ENCODE measurements at regions not wholly inside any gene's neighbourhood (a gene's known extent, or its start where the extent isn't known, plus 50 kb on each side); places are given as distances from the start of the nearest gene placed in this dataset.

DNA sequence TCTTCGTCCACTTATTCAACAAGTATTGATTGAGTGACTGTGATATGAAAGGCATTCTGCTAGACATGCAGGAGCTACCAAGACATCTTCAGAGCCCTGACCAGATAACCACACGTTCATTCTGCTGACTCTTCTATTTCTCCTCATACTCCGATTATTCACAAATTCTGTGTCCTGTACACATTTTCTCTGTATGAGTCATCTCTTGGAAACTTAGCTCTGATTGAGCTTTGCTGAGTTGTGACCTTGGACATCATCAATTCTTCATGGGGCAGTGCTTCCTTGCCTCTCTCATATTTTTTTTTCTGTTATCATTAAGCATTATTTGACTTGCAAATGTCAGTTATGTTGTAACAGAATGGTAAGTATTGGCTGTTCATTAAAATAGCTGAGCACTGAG lies 351.6 kb upstream of the CNR1 start:
- no peaks in the 10 kb centered on the region for H3K9me3 ChIP-seq (ENCODE audit: insufficient read depth, low read length)
- no peaks in the 10 kb centered on the region for H3K27me3 ChIP-seq (ENCODE audit: low read length)
- no peaks in the 10 kb centered on the region for H3K79me2 ChIP-seq (ENCODE audit: insufficient read depth, low read length)
- no peak overlapping the region for H3K4me2 ChIP-seq (ENCODE audit: low read depth, low read length, poor library complexity, severe bottlenecking)
- no peak for TF ChIP-seq EZH2phosphoT487 (conservative IDR thresholded peaks at IDR 0.05; ENCODE audit: low read length)
- TF ChIP-seq, protein P1, sequence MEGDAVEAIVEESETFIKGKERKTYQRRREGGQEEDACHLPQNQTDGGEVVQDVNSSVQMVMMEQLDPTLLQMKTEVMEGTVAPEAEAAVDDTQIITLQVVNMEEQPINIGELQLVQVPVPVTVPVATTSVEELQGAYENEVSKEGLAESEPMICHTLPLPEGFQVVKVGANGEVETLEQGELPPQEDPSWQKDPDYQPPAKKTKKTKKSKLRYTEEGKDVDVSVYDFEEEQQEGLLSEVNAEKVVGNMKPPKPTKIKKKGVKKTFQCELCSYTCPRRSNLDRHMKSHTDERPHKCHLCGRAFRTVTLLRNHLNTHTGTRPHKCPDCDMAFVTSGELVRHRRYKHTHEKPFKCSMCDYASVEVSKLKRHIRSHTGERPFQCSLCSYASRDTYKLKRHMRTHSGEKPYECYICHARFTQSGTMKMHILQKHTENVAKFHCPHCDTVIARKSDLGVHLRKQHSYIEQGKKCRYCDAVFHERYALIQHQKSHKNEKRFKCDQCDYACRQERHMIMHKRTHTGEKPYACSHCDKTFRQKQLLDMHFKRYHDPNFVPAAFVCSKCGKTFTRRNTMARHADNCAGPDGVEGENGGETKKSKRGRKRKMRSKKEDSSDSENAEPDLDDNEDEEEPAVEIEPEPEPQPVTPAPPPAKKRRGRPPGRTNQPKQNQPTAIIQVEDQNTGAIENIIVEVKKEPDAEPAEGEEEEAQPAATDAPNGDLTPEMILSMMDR (IDR thresholded peaks at IDR 0.05; ENCODE audit: insufficient read depth, low read length, poor library complexity, severe bottlenecking): no peak
- no peak overlapping the region for H3K9ac ChIP-seq (ENCODE audit: low read length)
- H3K27ac ChIP-seq (ENCODE audit: low read depth, low read length): no peak overlapping the region
- no peaks in the 10 kb centered on the region for H3K9me2 ChIP-seq (replicated peaks; ENCODE audit: insufficient read depth, low read length)
- H2AFZ ChIP-seq (ENCODE audit: low read depth, low read length, severe bottlenecking): no peak overlapping the region
- H3F3A ChIP-seq (ENCODE audit: insufficient read depth): no peaks in the 10 kb centered on the region
- H4K20me1 ChIP-seq (ENCODE audit: low read depth, low read length): no peaks in the 10 kb centered on the region
- H3K4me3 ChIP-seq (ENCODE audit: insufficient read depth, low read length, poor library complexity, severe bottlenecking): no peak overlapping the region
- H3K36me3 ChIP-seq (ENCODE audit: low read length): no peaks in the 10 kb centered on the region

DNA sequence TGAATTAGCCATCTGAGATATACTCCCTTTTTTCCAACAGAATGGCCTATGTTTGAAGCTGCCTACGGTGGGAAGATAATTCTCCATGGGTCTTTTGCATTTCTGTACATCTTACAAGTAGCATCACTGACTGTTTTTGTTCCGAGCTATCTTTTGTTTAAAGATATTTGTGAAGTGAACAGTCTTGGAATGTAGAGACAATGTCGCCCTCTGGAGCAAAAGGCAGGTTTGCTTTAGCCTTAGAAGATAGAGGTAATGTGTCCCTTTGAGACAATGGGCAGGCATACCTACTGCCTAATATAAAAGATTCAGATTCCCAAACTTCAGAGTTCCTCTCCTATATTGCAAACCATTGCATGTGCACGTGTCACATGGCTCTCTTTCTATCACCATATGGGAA lies 347.8 kb upstream of the CNR1 start:
- H3K27ac ChIP-seq (ENCODE audit: low read depth, low read length): no peak overlapping the region

DNA sequence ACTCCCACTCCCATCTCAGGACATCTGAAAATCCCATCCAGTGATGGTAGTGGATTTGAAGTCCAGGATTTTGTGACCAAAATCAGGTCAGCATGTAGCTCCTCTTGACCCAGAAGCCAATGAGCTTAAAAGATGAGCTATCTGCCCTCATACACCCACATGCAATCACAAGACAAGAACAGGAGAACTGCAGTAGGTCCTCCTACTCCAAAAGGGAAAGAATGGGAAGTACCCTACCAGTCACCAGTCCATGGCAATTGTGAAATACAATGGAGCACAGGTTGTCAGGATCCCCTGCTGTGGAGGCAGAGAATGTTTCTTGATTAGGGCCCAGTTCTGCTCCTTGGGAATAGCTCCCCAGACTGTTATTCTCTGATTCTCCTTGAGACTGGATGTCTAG lies 347.3 kb upstream of the CNR1 start:
- Histone ChIP-seq H3K4me2 (ENCODE audit: low read depth, low read length, poor library complexity, severe bottlenecking) (no peak overlapping the region), H2AFZ (ENCODE audit: low read depth, low read length, severe bottlenecking) (no peak overlapping the region), H3K27ac (ENCODE audit: low read depth, low read length) (no peak overlapping the region), H4K20me1 (ENCODE audit: low read depth, low read length) (no peaks in the 10 kb centered on the region), H3K9me3 (ENCODE audit: insufficient read depth, low read length) (no peaks in the 10 kb centered on the region), H3K79me2 (ENCODE audit: insufficient read depth, low read length) (no peaks in the 10 kb centered on the region), H3F3A (ENCODE audit: insufficient read depth) (no peaks in the 10 kb centered on the region), H3K4me3 (ENCODE audit: insufficient read depth, low read length, poor library complexity, severe bottlenecking) (no peak overlapping the region), H3K9ac (ENCODE audit: low read length) (no peak overlapping the region), H3K9me2 (replicated peaks; ENCODE audit: insufficient read depth, low read length) (no peaks in the 10 kb centered on the region), H3K36me3 (ENCODE audit: low read length) (no peaks in the 10 kb centered on the region), H3K27me3 (ENCODE audit: low read length) (no peaks in the 10 kb centered on the region)
- TF ChIP-seq, protein P1 (IDR thresholded peaks at IDR 0.05; ENCODE audit: insufficient read depth, low read length, poor library complexity, severe bottlenecking): no peak
- TF ChIP-seq EZH2phosphoT487 (conservative IDR thresholded peaks at IDR 0.05; ENCODE audit: low read length): no peak

More for the DNA sequence above, 347.8 kb upstream of the CNR1 start:
- no peaks in the 10 kb centered on the region for H3K9me2 ChIP-seq (replicated peaks; ENCODE audit: insufficient read depth, low read length)
- no peaks in the 10 kb centered on the region for H3F3A ChIP-seq (ENCODE audit: insufficient read depth)
- H4K20me1 ChIP-seq (ENCODE audit: low read depth, low read length): no peaks in the 10 kb centered on the region
- H3K4me2 ChIP-seq (ENCODE audit: low read depth, low read length, poor library complexity, severe bottlenecking): no peak overlapping the region
- no peaks in the 10 kb centered on the region for H3K9me3 ChIP-seq (ENCODE audit: insufficient read depth, low read length)
- H3K27me3 ChIP-seq (ENCODE audit: low read length): no peaks in the 10 kb centered on the region
- H3K79me2 ChIP-seq (ENCODE audit: insufficient read depth, low read length): no peaks in the 10 kb centered on the region
- no peaks in the 10 kb centered on the region for H3K36me3 ChIP-seq (ENCODE audit: low read length)
- no peak for TF ChIP-seq EZH2phosphoT487 (conservative IDR thresholded peaks at IDR 0.05; ENCODE audit: low read length)
- TF ChIP-seq, protein P1 (IDR thresholded peaks at IDR 0.05; ENCODE audit: insufficient read depth, low read length, poor library complexity, severe bottlenecking): no peak
- no peak overlapping the region for H2AFZ ChIP-seq (ENCODE audit: low read depth, low read length, severe bottlenecking)
- H3K4me3 ChIP-seq (ENCODE audit: insufficient read depth, low read length, poor library complexity, severe bottlenecking): no peak overlapping the region
- H3K9ac ChIP-seq (ENCODE audit: low read length): no peak overlapping the region
